ENCODE measurements at regions not wholly inside any gene's neighbourhood (a gene's known extent, or its start where the extent isn't known, plus 50 kb on each side); places are given as distances from the start of the nearest gene placed in this dataset.

- TF ChIP-seq ATF3 (IDR thresholded peaks at IDR 0.05; ENCODE audit: insufficient read depth, low read depth, low read length) (no peak), SP1 (IDR thresholded peaks at IDR 0.05; ENCODE audit: low read depth, low read length) (no peak), TEAD4 (IDR thresholded peaks at IDR 0.05; ENCODE audit: low read depth, low read length) (no peak), SIX5 (IDR thresholded peaks at IDR 0.05; ENCODE audit: low read depth, low read length) (no peak), TCF12 (IDR thresholded peaks at IDR 0.05; ENCODE audit: low read depth, low read length) (no peak), GABPA (IDR thresholded peaks at IDR 0.05; ENCODE audit: borderline replicate concordance, insufficient read depth, low read length) (no peak), POLR2AphosphoS5 (IDR thresholded peaks at IDR 0.05; ENCODE audit: low read depth, low read length) (no peak)
Observed at GRCh38 chr7:85736085-85736484, 549.2 kb upstream of the SEMA3D start (continued).

Data from H1 (cell line).